Heart right ventricle (tissue), 16 donors: ENCODE measurements at regions not wholly inside any gene's neighbourhood (a gene's known extent, or its start where the extent isn't known, plus 50 kb on each side); places are given as distances from the start of the nearest gene placed in this dataset.

Source experiments
- ATAC-seq, 8 donors: fragments of 200-7000 bp; cut with Tn5 transposase; one replicate each; pipeline ENCODE4 v1.9.1; 2020; ENCODE audit warnings: mild to moderate bottlenecking in 8 of 8, moderate library complexity in 8 of 8, moderate number of reproducible peaks in 1 of 8
- DNase-seq, 2 donors: peaks; one replicate each; pipeline ENCODE4 v3.0.0-alpha.2; 2020
- H3K27ac ChIP-seq, 10 donors: fragments of 200-600 bp; sonication (generic) in 2 of 10; one replicate each; pipeline versions ENCODE4 v1.5.0 to v1.8.0; 2020 to 2022; ENCODE audit warnings: mild to moderate bottlenecking in 3 of 10
- H3K27me3 ChIP-seq, 7 donors: fragments of 200-600 bp; one replicate each; pipeline ENCODE4 v1.8.0; 2021 to 2022; ENCODE audit warnings: mild to moderate bottlenecking in 2 of 7
- H3K36me3 ChIP-seq, 9 donors: fragments of 200-600 bp; sonication (generic) in 1 of 9; one replicate each; pipeline versions ENCODE4 v1.5.0 to v1.8.0; 2020 to 2022; ENCODE audit warnings: mild to moderate bottlenecking in 2 of 9
- H3K4me1 ChIP-seq, 9 donors: fragments of 200-600 bp; sonication (generic) in 1 of 9; one replicate each; pipeline versions ENCODE4 v1.5.0 to v1.8.0; 2020 to 2022; ENCODE audit warnings: mild to moderate bottlenecking in 4 of 9
- H3K4me3 ChIP-seq, 10 donors: fragments of 200-600 bp; sonication (generic) in 2 of 10; one replicate each; pipeline versions ENCODE4 v1.5.0 to v1.8.0; 2020 to 2022; ENCODE audit warnings: mild to moderate bottlenecking in 7 of 10, moderate library complexity in 2 of 10
- H3K9me3 ChIP-seq, 11 donors: fragments of 200-600 bp in 10 of 11; sonication (generic) in 2 of 11; one replicate each; pipeline versions ENCODE4 v1.5.0 to v1.8.0; 2013 to 2022; ENCODE audit warnings: mild to moderate bottlenecking in 2 of 11, control low read depth in 1 of 11, moderate library complexity in 1 of 11
- CTCF ChIP-seq, 9 donors: fragments of 200-600 bp; sonication (generic) in 2 of 9; IDR thresholded peaks; one replicate each; pipeline versions ENCODE4 v1.5.0 to v1.8.0; 2021 to 2022; ENCODE audit warnings: antibody characterized with exemption in 9 of 9, mild to moderate bottlenecking in 5 of 9, moderate library complexity in 1 of 9
- WGBS, 2 donors: extraction: QIAGEN DNeasy Blood & Tissue Kit; methylation state at CpG; one replicate each; pipeline ENCODE4 v1.1.7; 2013; ENCODE audit warnings: inconsistent platforms in 1 of 2; 5-methylcytosine and 5-hydroxymethylcytosine counted together
- intact Hi-C, 10 donors: fragments of 100-400 bp; cut with DNase I; formaldehyde crosslinking; loops; one replicate each; pipeline versions ENCODE4 v1.11.1 to v1.14.2; 2022
- donor health status: Arrhythmogenic right ventricular cardiomyopathy.
- donor health status: ischemic (EF 13 %, LVEDD 7.1; RV severe dilation, severe dysfunction).
- donor health status: healthy with polysubstance abuse.
- donor health status: DM: no; HTN: yes; CAD: no.
- donor health status: DM: no; HTN: no; CAD: no.
- donor health status: ischemic (EF 25% LVEDD 6.9; RV normal size, moderate dysfunction).
- donor health status: ischemic (EF 25% LVEDD 5.7; RV mildly dilated, moderate dysfunction).
- donor health status: healthy.
- donor health status: DM: yes; HTN: yes; CAD: no.
- donor health status: Ischemic cardiomyopathy.
- donor health status: ischemic (EF 35%, LVEDD 5.7; RV mildly dilated, moderate dysfunction).
- donor health status: nonischemic (EF 11% LVEDD 7.7; RV severe dilation, severe dysfunction).
- donor health status: DM: yes; HTN: yes; CAD: no.
- donor health status: PGD.
- donor health status: ischemic (EF 29% LVEDD 5.4; RV normal size, mild dysfunction).
- donor health status: nonischemic (EF 23%, LVEDD 6.1; RV moderate dilation, normal function).

GRCh38 chr1:216779686-216780085 lies 56.5 kb upstream of the ESRRG start:
- no peak for TF ChIP-seq CTCF (IDR thresholded peaks at IDR 0.05)
- H3K27me3 ChIP-seq, result no peaks in the 10 kb centered on the region

GRCh38 chr1:216778737-216779136 lies 55.5 kb upstream of the ESRRG start:
- Histone ChIP-seq H3K4me1 (no peaks in the 10 kb centered on the region), H3K36me3 (no peaks in the 10 kb centered on the region), H3K4me3 (no peak overlapping the region), H3K27ac (no peak overlapping the region), H3K9me3 (no peaks in the 10 kb centered on the region), H3K27me3 (no peaks in the 10 kb centered on the region)
- ATAC-seq, result no peak
- WGBS, 2 donors, result 0 to 56% methylated on average over 1 of the region's 1 CpG
- intact Hi-C loops, result no loop called here
- no peak for DNase-seq
- no peak for TF ChIP-seq CTCF (IDR thresholded peaks at IDR 0.05)

More at GRCh38 chr1:216779686-216780085, 56.5 kb upstream of the ESRRG start:
- intact Hi-C loops, result no loop called here
- DNase-seq, result no peak
- no peak for ATAC-seq
- H3K4me1 ChIP-seq, result peaks cover 0 to 3% (median 0%) of the 10 kb centered on the region in 9 donors
- H3K27ac ChIP-seq, result no peak overlapping the region
- no peak overlapping the region for H3K4me3 ChIP-seq
- H3K36me3 ChIP-seq, result no peaks in the 10 kb centered on the region
- H3K9me3 ChIP-seq, result no peaks in the 10 kb centered on the region

DNA sequence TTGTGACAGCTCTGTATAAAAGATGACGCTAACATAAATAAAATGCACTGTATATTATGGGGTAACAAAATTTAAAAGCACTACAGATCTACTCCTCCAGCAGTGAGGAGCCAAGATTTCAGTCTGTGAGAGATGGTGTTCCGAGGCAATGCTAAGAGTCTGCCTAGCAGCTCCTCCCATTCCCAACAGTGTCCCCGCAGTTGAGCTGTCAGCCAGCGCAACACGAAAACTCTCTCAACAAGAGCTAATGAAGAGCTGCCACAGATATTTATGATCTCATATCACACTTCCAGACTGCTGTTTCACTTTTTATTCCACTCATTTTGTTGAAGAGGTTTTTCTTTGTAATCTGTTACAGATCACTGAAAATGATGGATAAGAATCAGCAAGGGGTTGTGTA lies 53.9 kb upstream of the ESRRG start:
- Histone ChIP-seq H3K27ac (no peak overlapping the region), H3K27me3 (no peaks in the 10 kb centered on the region), H3K4me3 (no peak overlapping the region), H3K36me3 (no peaks in the 10 kb centered on the region), H3K4me1 (no peaks in the 10 kb centered on the region), H3K9me3 (no peaks in the 10 kb centered on the region)
- intact Hi-C loops, result no loop called here
- TF ChIP-seq CTCF (IDR thresholded peaks at IDR 0.05), result no peak
- ATAC-seq, result no peak
- no peak for DNase-seq
- WGBS, 2 donors, result 89% methylated on average over 5 of the region's 5 CpGs
